DND-41 (cell line): ENCODE measurements at regions not wholly inside any gene's neighbourhood (a gene's known extent, or its start where the extent isn't known, plus 50 kb on each side); places are given as distances from the start of the nearest gene placed in this dataset.

ENCODE experiments used
- ATAC-seq: fragments of 200-7000 bp; cut with Tn5 transposase; 3 replicates; pipeline ENCODE4 v1.9.1; 2021; ENCODE audit warnings: low read depth; ENCODE audit not compliant: insufficient read depth
- DNase-seq: peaks from one replicate; pipeline ENCODE4 v3.0.0-alpha.2; 2020
- H2AFZ ChIP-seq: 2 replicates; pipeline ENCODE4 v1.6.0; 2012; ENCODE audit warnings: low read depth, low read length
- H3K27ac ChIP-seq: 2 replicates; pipeline ENCODE4 v1.5.1; 2012; ENCODE audit warnings: low read length, inconsistent platforms
- H3K27me3 ChIP-seq: fragments of 200-600 bp; sonication (generic); 2 replicates; pipeline ENCODE4 v1.6.0; 2012; ENCODE audit warnings: low read length, mild to moderate bottlenecking, inconsistent platforms; ENCODE audit not compliant: insufficient read depth, poor library complexity
- H3K36me3 ChIP-seq: 2 replicates; pipeline ENCODE4 v1.5.1; 2012; ENCODE audit warnings: low read length, inconsistent platforms; ENCODE audit not compliant: insufficient read depth
- H3K4me1 ChIP-seq: 2 replicates; pipeline ENCODE4 v1.5.1; 2012; ENCODE audit warnings: mild to moderate bottlenecking, low read length; ENCODE audit not compliant: insufficient read depth
- H3K4me2 ChIP-seq: 2 replicates; pipeline ENCODE4 v1.6.0; 2012; ENCODE audit warnings: mild to moderate bottlenecking, moderate library complexity, low read length, inconsistent platforms; ENCODE audit not compliant: insufficient read depth
- H3K4me3 ChIP-seq, 2 experiments: fragments of 200-600 bp in 1 of 2; shearing (Covaris generic) in 1 of 2; 2 replicates each; pipeline ENCODE4 v1.5.1; 2012 to 2016; ENCODE audit warnings: inconsistent platforms in 2 of 2, low read length in 2 of 2, mild to moderate bottlenecking in 2 of 2, low read depth in 1 of 2, moderate library complexity in 1 of 2
- H3K79me2 ChIP-seq: 2 replicates; pipeline ENCODE4 v1.6.0; 2012; ENCODE audit warnings: low read length, inconsistent platforms; ENCODE audit not compliant: insufficient read depth
- H3K9ac ChIP-seq: 2 replicates; pipeline ENCODE4 v1.6.0; 2012; ENCODE audit warnings: low read depth, mild to moderate bottlenecking, inconsistent platforms, low read length, moderate library complexity
- H3K9me3 ChIP-seq: 2 replicates; pipeline ENCODE4 v1.5.1; 2012; ENCODE audit warnings: low read length, moderate library complexity, mild to moderate bottlenecking, inconsistent platforms; ENCODE audit not compliant: insufficient read depth, severe bottlenecking
- H4K20me1 ChIP-seq: 2 replicates; pipeline ENCODE4 v1.6.0; 2012; ENCODE audit warnings: low read length; ENCODE audit not compliant: insufficient read depth
- EZH2 ChIP-seq: IDR thresholded peaks from 3 replicates; pipeline ENCODE4 v1.6.1; 2012; ENCODE audit warnings: borderline replicate concordance, low read depth, mild to moderate bottlenecking, moderate library complexity, low read length, inconsistent platforms; ENCODE audit not compliant: severe bottlenecking
- TF ChIP-seq, protein P1 (sequence below): IDR thresholded peaks from 2 replicates; pipeline ENCODE4 v1.5.1; 2012; ENCODE audit warnings: borderline replicate concordance, low read length, moderate library complexity, mild to moderate bottlenecking; ENCODE audit not compliant: poor library complexity, severe bottlenecking; ENCODE audit errors: extremely low read depth

- TF ChIP-seq, protein P1, sequence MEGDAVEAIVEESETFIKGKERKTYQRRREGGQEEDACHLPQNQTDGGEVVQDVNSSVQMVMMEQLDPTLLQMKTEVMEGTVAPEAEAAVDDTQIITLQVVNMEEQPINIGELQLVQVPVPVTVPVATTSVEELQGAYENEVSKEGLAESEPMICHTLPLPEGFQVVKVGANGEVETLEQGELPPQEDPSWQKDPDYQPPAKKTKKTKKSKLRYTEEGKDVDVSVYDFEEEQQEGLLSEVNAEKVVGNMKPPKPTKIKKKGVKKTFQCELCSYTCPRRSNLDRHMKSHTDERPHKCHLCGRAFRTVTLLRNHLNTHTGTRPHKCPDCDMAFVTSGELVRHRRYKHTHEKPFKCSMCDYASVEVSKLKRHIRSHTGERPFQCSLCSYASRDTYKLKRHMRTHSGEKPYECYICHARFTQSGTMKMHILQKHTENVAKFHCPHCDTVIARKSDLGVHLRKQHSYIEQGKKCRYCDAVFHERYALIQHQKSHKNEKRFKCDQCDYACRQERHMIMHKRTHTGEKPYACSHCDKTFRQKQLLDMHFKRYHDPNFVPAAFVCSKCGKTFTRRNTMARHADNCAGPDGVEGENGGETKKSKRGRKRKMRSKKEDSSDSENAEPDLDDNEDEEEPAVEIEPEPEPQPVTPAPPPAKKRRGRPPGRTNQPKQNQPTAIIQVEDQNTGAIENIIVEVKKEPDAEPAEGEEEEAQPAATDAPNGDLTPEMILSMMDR = no peak
- no peak for TF ChIP-seq EZH2
- Histone ChIP-seq H3K27ac (no peak overlapping the region), H3K79me2 (no peaks in the 10 kb centered on the region), H3K9ac (no peak overlapping the region), H3K9me3 (no peaks in the 10 kb centered on the region), H3K4me2 (no peak overlapping the region), H3K4me1 (no peaks in the 10 kb centered on the region), H3K36me3 (no peaks in the 10 kb centered on the region), H4K20me1 (no peaks in the 10 kb centered on the region), H3K27me3 (no peaks in the 10 kb centered on the region), H3K4me3 (no peak overlapping the region), H2AFZ (no peak overlapping the region)
- ATAC-seq (no peak), DNase-seq (no peak)
Observed at GRCh38 chr4:120399826-120400225, 333.2 kb upstream of the MAD2L1 start.

- Histone ChIP-seq H3K27ac (no peak overlapping the region), H3K4me1 (no peaks in the 10 kb centered on the region), H4K20me1 (no peaks in the 10 kb centered on the region), H3K36me3 (no peaks in the 10 kb centered on the region), H3K9ac (no peak overlapping the region), H3K27me3 (no peaks in the 10 kb centered on the region), H3K79me2 (no peaks in the 10 kb centered on the region), H2AFZ (no peak overlapping the region), H3K4me3 (no peak overlapping the region), H3K9me3 (no peaks in the 10 kb centered on the region), H3K4me2 (no peak overlapping the region)
- DNase-seq = no peak
- TF ChIP-seq, protein P1 = no peak
- TF ChIP-seq EZH2 = no peak
- no peak for ATAC-seq
Observed at GRCh38 chr4:120395746-120396145, 329.1 kb upstream of the MAD2L1 start.

GRCh38 chr4:120355881-120356280 lies 289.2 kb upstream of the MAD2L1 start:
- Histone ChIP-seq H3K27ac (no peak overlapping the region), H4K20me1 (no peaks in the 10 kb centered on the region), H3K9ac (no peak overlapping the region), H3K4me1 (no peaks in the 10 kb centered on the region), H3K27me3 (no peaks in the 10 kb centered on the region), H3K4me3 (no peak overlapping the region), H2AFZ (no peak overlapping the region), H3K4me2 (no peak overlapping the region), H3K9me3 (no peaks in the 10 kb centered on the region), H3K36me3 (no peaks in the 10 kb centered on the region), H3K79me2 (no peaks in the 10 kb centered on the region)
- TF ChIP-seq, protein P1 = no peak
- no peak for DNase-seq
- no peak for ATAC-seq

DNA sequence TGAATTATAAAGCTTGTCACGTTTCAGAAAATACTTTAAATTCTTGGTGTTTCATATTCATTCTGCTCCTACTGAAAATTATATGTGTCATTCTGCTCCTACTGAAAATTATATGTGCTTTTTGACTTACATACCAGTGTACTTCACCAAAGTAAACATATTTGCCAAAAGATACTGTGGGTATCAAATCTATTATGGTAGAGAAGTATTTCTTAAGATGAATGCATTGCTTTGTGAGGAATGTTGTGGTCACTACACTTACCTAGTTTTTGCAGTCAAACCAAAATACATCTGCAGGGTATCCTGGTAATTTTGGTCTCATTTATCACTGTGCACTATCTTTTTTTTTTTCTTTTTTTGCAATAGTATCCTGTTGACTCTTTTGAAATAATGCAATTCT lies 287.7 kb upstream of the MAD2L1 start:
- no peak overlapping the region for H3K4me2 ChIP-seq
- no peak overlapping the region for H3K27ac ChIP-seq
- no peak for ATAC-seq
- H3K79me2 ChIP-seq = no peaks in the 10 kb centered on the region
- H3K27me3 ChIP-seq = no peaks in the 10 kb centered on the region
- H2AFZ ChIP-seq = no peak overlapping the region
- H3K4me1 ChIP-seq = no peaks in the 10 kb centered on the region
- no peak overlapping the region for H3K9ac ChIP-seq
- H3K36me3 ChIP-seq = no peaks in the 10 kb centered on the region
- H3K4me3 ChIP-seq = no peak overlapping the region
- no peaks in the 10 kb centered on the region for H3K9me3 ChIP-seq
- TF ChIP-seq EZH2 = no peak
- TF ChIP-seq, protein P1 = no peak
- no peaks in the 10 kb centered on the region for H4K20me1 ChIP-seq
- no peak for DNase-seq
